H1 (cell line): ENCODE measurements at regions not wholly inside any gene's neighbourhood (a gene's known extent, or its start where the extent isn't known, plus 50 kb on each side); places are given as distances from the start of the nearest gene placed in this dataset.
A peak's percentile ranks its signal among the peaks of the same experiment; 100 is the strongest.

Source experiments
- CTCF ChIA-PET: fragments of 300-600 bp; sonication (Branson Sonifier 250); formaldehyde crosslinking; loops from one replicate; lab custom pipeline; 2021; ENCODE audit not compliant: partially characterized antibody; lab: Charles Lee
- POLR2A ChIA-PET: fragments of 300-600 bp; sonication (Branson Sonifier 250); formaldehyde crosslinking; loops from one replicate; lab custom pipeline; 2021; ENCODE audit warnings: inconsistent platforms; ENCODE audit not compliant: partially characterized antibody; lab: Charles Lee
- DNase-seq, 2 experiments: peaks; one replicate each; pipeline versions ENCODE4 v3.0.0 to v3.0.0-alpha.2; 2010 to 2022; ENCODE audit warnings: low spot score in 2 of 2, low read depth in 1 of 2, mixed read lengths in 1 of 2
- FAIRE-seq: peaks from 2 replicates; lab custom pipeline; 2011; peaks lifted over from hg19 to GRCh38; lab: Jason Lieb, UNC
- H2AFZ ChIP-seq: 2 replicates; pipeline ENCODE4 v1.8.1; 2012; ENCODE audit warnings: low read length, inconsistent platforms
- H2AK5ac ChIP-seq: 2 replicates; pipeline ENCODE4 v1.6.1; 2013; ENCODE audit warnings: low read depth, low read length
- H2BK120ac ChIP-seq: replicated peaks from 2 replicates; pipeline ENCODE3; 2013; ENCODE audit warnings: low read depth, low read length, inconsistent platforms
- H2BK12ac ChIP-seq: 2 replicates; pipeline ENCODE4 v1.6.1; 2013; ENCODE audit warnings: low read depth, low read length
- H2BK15ac ChIP-seq: 2 replicates; pipeline ENCODE4 v1.6.1; 2013; ENCODE audit warnings: low read length
- H2BK20ac ChIP-seq: 2 replicates; pipeline ENCODE4 v1.6.1; 2013; ENCODE audit warnings: low read length
- H2BK5ac ChIP-seq: 2 replicates; pipeline ENCODE4 v1.6.1; 2013; ENCODE audit warnings: low read depth, low read length
- H3K14ac ChIP-seq: 2 replicates; pipeline ENCODE4 v1.6.1; 2013; ENCODE audit warnings: inconsistent platforms; ENCODE audit not compliant: insufficient read length
- H3K18ac ChIP-seq: 2 replicates; pipeline ENCODE4 v1.6.1; 2013; ENCODE audit warnings: low read length; ENCODE audit errors: extremely low read depth
- H3K23ac ChIP-seq: 2 replicates; pipeline ENCODE4 v1.6.1; 2013; ENCODE audit warnings: inconsistent platforms; ENCODE audit not compliant: insufficient read length
- H3K23me2 ChIP-seq: 2 replicates; pipeline ENCODE4 v1.6.1; 2013; ENCODE audit warnings: low read depth, low read length
- H3K27ac ChIP-seq: 2 replicates; pipeline ENCODE4 v1.6.1; 2011; ENCODE audit warnings: low read depth, low read length, inconsistent platforms
- H3K27me3 ChIP-seq, 4 experiments: replicated peaks in 1 of 4; 1 replicate in 1 of 4; 2 replicates in 3 of 4; pipeline versions ENCODE4 v1.6.1 to v1.8.1; 2011 to 2013; ENCODE audit warnings: low read length in 3 of 4, mild to moderate bottlenecking in 3 of 4, inconsistent platforms in 2 of 4, mixed read lengths in 2 of 4, moderate library complexity in 1 of 4; ENCODE audit not compliant: control insufficient read depth in 3 of 4, insufficient read depth in 3 of 4; ENCODE audit errors: extremely low read depth in 1 of 4
- H3K36me3 ChIP-seq, 4 experiments: 2 replicates each; pipeline versions ENCODE4 v1.6.1 to v1.8.1; 2011 to 2013; ENCODE audit warnings: mild to moderate bottlenecking in 4 of 4, low read length in 3 of 4, moderate library complexity in 2 of 4, control low read depth in 1 of 4, inconsistent platforms in 1 of 4; ENCODE audit not compliant: insufficient read depth in 4 of 4, control insufficient read depth in 2 of 4
- H3K4ac ChIP-seq: replicated peaks from 2 replicates; pipeline ENCODE3; 2013; ENCODE audit warnings: low read length, low read depth, mixed read lengths, inconsistent platforms; ENCODE audit not compliant: insufficient read length
- H3K4me1 ChIP-seq, 4 experiments: replicated peaks in 1 of 4; 1 replicate in 1 of 4; 2 replicates in 3 of 4; pipeline versions ENCODE4 v1.6.1 to v1.8.1; 2011 to 2013; ENCODE audit warnings: low read length in 3 of 4, inconsistent platforms in 2 of 4, mixed read lengths in 1 of 4; ENCODE audit not compliant: insufficient read depth in 4 of 4, control insufficient read depth in 3 of 4
- H3K4me2 ChIP-seq, 2 experiments: 2 replicates each; pipeline versions ENCODE4 v1.6.1 to v1.8.1; 2011 to 2013; ENCODE audit warnings: low read depth in 2 of 2, low read length in 2 of 2, control low read depth in 1 of 2, inconsistent platforms in 1 of 2, mild to moderate bottlenecking in 1 of 2; ENCODE audit not compliant: insufficient read depth in 1 of 2
- H3K4me3 ChIP-seq, 4 experiments: fragments of 200-600, 300-600 bp in 1 of 4; sonication (generic), shearing (Covaris generic), sonication (Bioruptor Twin) in 1 of 4; 2 replicates each; pipeline versions ENCODE4 v1.5.1 to v1.8.1; 2011 to 2016; ENCODE audit warnings: low read length in 4 of 4, low read depth in 3 of 4, control low read depth in 2 of 4, inconsistent platforms in 2 of 4, mild to moderate bottlenecking in 2 of 4, mixed read lengths in 1 of 4, moderate library complexity in 1 of 4; ENCODE audit not compliant: insufficient read depth in 2 of 4; ENCODE audit errors: extremely low read depth in 1 of 4
- H3K56ac ChIP-seq: replicated peaks from 2 replicates; pipeline ENCODE3; 2013; ENCODE audit warnings: low read depth, mild to moderate bottlenecking, mixed read lengths, low read length, inconsistent platforms; ENCODE audit not compliant: insufficient read length
- H3K79me1 ChIP-seq: 2 replicates; pipeline ENCODE4 v1.6.1; 2013; ENCODE audit warnings: low read depth, low read length, control low read depth
- H3K79me2 ChIP-seq, 2 experiments: 2 replicates each; pipeline versions ENCODE4 v1.6.1 to v1.8.1; 2012 to 2013; ENCODE audit warnings: low read length in 2 of 2, mild to moderate bottlenecking in 2 of 2, inconsistent platforms in 1 of 2; ENCODE audit not compliant: insufficient read depth in 2 of 2, control insufficient read depth in 1 of 2
- H3K9ac ChIP-seq, 4 experiments: replicated peaks in 1 of 4; 1 replicate in 1 of 4; 2 replicates in 3 of 4; pipeline versions ENCODE4 v1.6.1 to v1.8.1; 2011 to 2013; ENCODE audit warnings: low read depth in 3 of 4, low read length in 3 of 4, control low read depth in 2 of 4, mild to moderate bottlenecking in 2 of 4, moderate library complexity in 2 of 4, inconsistent platforms in 1 of 4; ENCODE audit errors: extremely low read depth in 1 of 4
- H3K9me3 ChIP-seq, 2 experiments: 2 replicates each; pipeline versions ENCODE4 v1.6.1 to v1.8.1; 2012 to 2013; ENCODE audit warnings: mild to moderate bottlenecking in 2 of 2, moderate library complexity in 2 of 2, control low read depth in 1 of 2, inconsistent platforms in 1 of 2, low read depth in 1 of 2, low read length in 1 of 2, mixed read lengths in 1 of 2; ENCODE audit not compliant: insufficient read depth in 2 of 2
- H4K20me1 ChIP-seq, 2 experiments: replicated peaks in 1 of 2; 2 replicates each; pipeline versions ENCODE3 to v1.8.1; 2011 to 2013; ENCODE audit warnings: inconsistent platforms in 2 of 2, low read length in 2 of 2, mild to moderate bottlenecking in 1 of 2; ENCODE audit not compliant: insufficient read depth in 2 of 2, control insufficient read depth in 1 of 2
- H4K5ac ChIP-seq: 2 replicates; pipeline ENCODE4 v1.6.1; 2013; ENCODE audit warnings: low read length, low read depth, mixed read lengths, inconsistent platforms; ENCODE audit not compliant: insufficient read length
- H4K8ac ChIP-seq: 2 replicates; pipeline ENCODE4 v1.8.0; 2013; ENCODE audit warnings: mild to moderate bottlenecking, moderate library complexity, low read length, inconsistent platforms; ENCODE audit not compliant: insufficient read depth; ENCODE audit errors: extremely low read depth
- H4K91ac ChIP-seq: replicated peaks from 2 replicates; pipeline ENCODE3; 2013; ENCODE audit warnings: low read length, mixed read lengths, inconsistent platforms; ENCODE audit not compliant: insufficient read length
- BCL11A ChIP-seq, 2 experiments: IDR thresholded peaks; one replicate each; pipeline ENCODE4 v1.6.1; 2011; ENCODE audit warnings: low read depth in 2 of 2, low read length in 2 of 2, mild to moderate bottlenecking in 2 of 2
- BRCA1 ChIP-seq: IDR thresholded peaks from 2 replicates; pipeline ENCODE4 v1.6.1; 2012; ENCODE audit warnings: low read depth, low read length, improper control_type of control experiment
- CTCF ChIP-seq, 3 experiments: IDR thresholded peaks; 1 replicate in 2 of 3; 2 replicates in 1 of 3; pipeline versions ENCODE4 v1.5.1 to v1.6.1; 2011; ENCODE audit warnings: low read length in 3 of 3, mild to moderate bottlenecking in 3 of 3, inconsistent platforms in 2 of 3, low read depth in 1 of 3, moderate library complexity in 1 of 3; ENCODE audit not compliant: insufficient read depth in 1 of 3; ENCODE audit errors: control extremely low read depth in 1 of 3
- GABPA ChIP-seq: IDR thresholded peaks from 2 replicates; pipeline ENCODE4 v1.6.1; 2011; ENCODE audit warnings: mild to moderate bottlenecking, low read length, moderate library complexity, borderline replicate concordance; ENCODE audit not compliant: insufficient read depth
- JUN ChIP-seq: IDR thresholded peaks from 2 replicates; pipeline ENCODE4 v1.6.1; 2011; ENCODE audit warnings: low read depth, mild to moderate bottlenecking, improper control_type of control experiment, low read length
- RFX5 ChIP-seq: IDR thresholded peaks from 2 replicates; pipeline ENCODE4 v1.6.1; 2011; ENCODE audit warnings: low read depth, low read length, improper control_type of control experiment, borderline replicate concordance
- SP1 ChIP-seq: IDR thresholded peaks from 2 replicates; pipeline ENCODE4 v1.6.1; 2011; ENCODE audit warnings: low read depth, low read length
- TCF12 ChIP-seq: IDR thresholded peaks from 2 replicates; pipeline ENCODE4 v1.6.1; 2011; ENCODE audit warnings: low read depth, mild to moderate bottlenecking, low read length
- TEAD4 ChIP-seq: IDR thresholded peaks from 2 replicates; pipeline ENCODE4 v1.6.1; 2012; ENCODE audit warnings: low read depth, low read length, inconsistent platforms, mixed read lengths
- WGBS, 2 experiments: shearing (Covaris generic) in 1 of 2; methylation state at CpG; one replicate each; pipeline versions ENCODE4 v1.1.6 to v1.1.7; 2013 to 2015; ENCODE audit warnings: low lambda C conversion rate in 2 of 2, mixed read lengths in 2 of 2, inconsistent platforms in 1 of 2, low coverage in 1 of 2, missing lambda C conversion rate in 1 of 2; ENCODE audit not compliant: insufficient replicate concordance in 2 of 2, insufficient coverage in 1 of 2, insufficient read length in 1 of 2; ENCODE audit errors: extremely low coverage in 1 of 2, missing lambda C conversion rate in 1 of 2; 5-methylcytosine and 5-hydroxymethylcytosine counted together

- Histone ChIP-seq H3K4me3 (no peak overlapping the region), H3K9ac (no peak overlapping the region), H2AK5ac (no peak overlapping the region), H3K23me2 (no peaks in the 10 kb centered on the region), H2BK120ac (peak overlapping the region; percentile 66), H3K23ac (no peak overlapping the region), H3K36me3 (no peaks in the 10 kb centered on the region), H2BK20ac (peak overlapping the region; percentile 64; the same call in 1 of the 2 replicates), H2BK5ac (0 out of 2 replicates have a peak overlapping the region, but pooled peaks have one; percentile 20), H2BK12ac (peak overlapping the region; percentile 72; the same call in 1 of the 2 replicates), H3K14ac (no peak overlapping the region), H4K8ac (no peak overlapping the region; the same call in 1 of the 2 replicates), H3K4ac (no peak overlapping the region), H4K5ac (no peak overlapping the region), H3K9me3 (no peaks in the 10 kb centered on the region), H3K79me1 (no peaks in the 10 kb centered on the region), H3K56ac (no peak overlapping the region), H2AFZ (peak overlapping the region; percentile 36; the same call in 1 of the 2 replicates), H2BK15ac (no peak overlapping the region), H3K4me1 (peaks cover 0 to 10% (median 2%) of the 10 kb centered on the region in 4 experiments; a peak in 4 of 7 replicates), H3K27me3 (no peaks in the 10 kb centered on the region; a peak in 1 of 7 replicates), H3K18ac (peak overlapping the region; percentile 55; the same call in 1 of the 2 replicates), H3K79me2 (no peaks in the 10 kb centered on the region), H3K27ac (no peak overlapping the region), H4K91ac (peak overlapping the region; percentile 56), H3K4me2 (no peak overlapping the region; a peak in 1 of 4 replicates), H4K20me1 (no peaks in the 10 kb centered on the region)
- TF ChIP-seq RFX5 (no peak), BRCA1 (no peak), TCF12 (no peak), TEAD4 (no peak), GABPA (no peak), JUN (no peak), CTCF (IDR thresholded peaks at IDR 0.05; ENCODE audit: control extremely low read depth in 1 of 3, insufficient read depth in 1 of 3, low read depth in 1 of 3, low read length in 3 of 3) (no peak), BCL11A (IDR thresholded peaks at IDR 0.05; ENCODE audit: low read depth in 2 of 2, low read length in 2 of 2) (no peak), SP1 (no peak)
- CTCF ChIA-PET, result interaction anchor here (0.6 kb wide), 1 partner anchor 1047 kb away, joined by 3 read pairs; no protein-coding TSS in a partner anchor
- POLR2A ChIA-PET, result interaction anchor here (1.1 kb wide), 1 partner anchor 9 kb away, joined by 3 read pairs; no protein-coding TSS in a partner anchor
- 95% methylated on average over 4 of the region's 4 CpGs; no CpG with 5 or more reads in 1 of the 2 experiments for WGBS, 2 experiments
- FAIRE-seq (no peak), DNase-seq (no peak)
These were observed 311.8 kb upstream of the PRKCQ start for GRCh38 chr10:6891924-6892323.
